Keratinocyte (primary cell): ENCODE measurements at regions not wholly inside any gene's neighbourhood (a gene's known extent, or its start where the extent isn't known, plus 50 kb on each side); places are given as distances from the start of the nearest gene placed in this dataset.

Source experiments
- DNase-seq: peaks from one replicate; pipeline ENCODE4 v3.0.0-alpha.2; 2011; ENCODE audit warnings: low read depth, missing footprints, low spot score
- FAIRE-seq: peaks from 2 replicates; lab custom pipeline; 2011; peaks lifted over from hg19 to GRCh38; lab: Jason Lieb, UNC
- H2AFZ ChIP-seq: 2 replicates; pipeline ENCODE4 v1.6.0; 2012; ENCODE audit warnings: low read length, control low read depth, inconsistent platforms; ENCODE audit not compliant: control insufficient read depth
- H3K27ac ChIP-seq: 2 replicates; pipeline ENCODE4 v1.5.1; 2011; ENCODE audit warnings: low read length; ENCODE audit not compliant: control insufficient read depth, insufficient read depth
- H3K27me3 ChIP-seq: 3 replicates; pipeline ENCODE4 v1.6.0; 2011; ENCODE audit warnings: low read length; ENCODE audit not compliant: control insufficient read depth, insufficient read depth; ENCODE audit errors: extremely low read depth
- H3K36me3 ChIP-seq, 2 experiments: 2 replicates in 1 of 2; 3 replicates in 1 of 2; pipeline ENCODE4 v1.5.1; 2011; ENCODE audit warnings: low read length in 2 of 2, mild to moderate bottlenecking in 1 of 2; ENCODE audit not compliant: control insufficient read depth in 2 of 2, insufficient read depth in 2 of 2; ENCODE audit errors: extremely low read depth in 1 of 2
- H3K4me1 ChIP-seq: 3 replicates; pipeline ENCODE4 v1.5.1; 2011; ENCODE audit warnings: low read length; ENCODE audit not compliant: control insufficient read depth, insufficient read depth; ENCODE audit errors: extremely low read depth
- H3K4me2 ChIP-seq: 3 replicates; pipeline ENCODE4 v1.6.0; 2011; ENCODE audit warnings: low read depth, low read length; ENCODE audit not compliant: control insufficient read depth, insufficient read depth; ENCODE audit errors: extremely low read depth
- H3K4me3 ChIP-seq, 3 experiments: fragments of 200-600 bp in 1 of 3; sonication (generic) in 1 of 3; 2 replicates in 2 of 3; 3 replicates in 1 of 3; pipeline ENCODE4 v1.5.1; 2011 to 2016; ENCODE audit warnings: low read length in 3 of 3, mild to moderate bottlenecking in 3 of 3, control low read depth in 2 of 3, inconsistent platforms in 1 of 3, low read depth in 1 of 3, mixed read lengths in 1 of 3, mixed run types in 1 of 3, moderate library complexity in 1 of 3; ENCODE audit not compliant: control insufficient read depth in 2 of 3, insufficient read depth in 2 of 3; ENCODE audit errors: extremely low read depth in 1 of 3
- H3K79me2 ChIP-seq: 2 replicates; pipeline ENCODE4 v1.6.0; 2012; ENCODE audit warnings: low read length; ENCODE audit not compliant: control insufficient read depth, insufficient read depth
- H3K9ac ChIP-seq: 3 replicates; pipeline ENCODE4 v1.6.0; 2011; ENCODE audit warnings: low read length; ENCODE audit not compliant: control insufficient read depth, insufficient read depth; ENCODE audit errors: extremely low read depth
- H3K9me1 ChIP-seq: 3 replicates; pipeline ENCODE4 v1.6.0; 2011; ENCODE audit warnings: low read length; ENCODE audit not compliant: control insufficient read depth, insufficient read depth; ENCODE audit errors: extremely low read depth
- H3K9me3 ChIP-seq: 2 replicates; pipeline ENCODE4 v1.5.1; 2012; ENCODE audit warnings: low read depth, low read length; ENCODE audit not compliant: control insufficient read depth
- H4K20me1 ChIP-seq: 3 replicates; pipeline ENCODE4 v1.6.0; 2011; ENCODE audit warnings: low read length; ENCODE audit not compliant: control insufficient read depth, insufficient read depth; ENCODE audit errors: extremely low read depth
- EZH2 ChIP-seq: IDR thresholded peaks from one replicate; pipeline ENCODE4 v1.6.1; 2012; ENCODE audit warnings: inconsistent platforms, mild to moderate bottlenecking, low read length, moderate library complexity
- dilution Hi-C: fragments of 300-500 bp; cut with MboI; formaldehyde crosslinking; loops from one replicate; pipeline ENCODE4 v1.7.0; 2020; ENCODE audit warnings: low sequenced_read_pairs; ENCODE audit not compliant: extremely low pct_ligation_motif_present
- TF ChIP-seq, protein P1 (sequence below), 3 experiments: IDR thresholded peaks in 1 of 3; conservative IDR thresholded peaks in 1 of 3; optimal IDR thresholded peaks in 1 of 3; 2 replicates in 2 of 3; 3 replicates in 1 of 3; pipeline versions ENCODE3 to v1.5.1; 2011; ENCODE audit warnings: low read length in 3 of 3, mild to moderate bottlenecking in 3 of 3, moderate library complexity in 2 of 3, control low read depth in 1 of 3, inconsistent platforms in 1 of 3; ENCODE audit not compliant: insufficient read depth in 2 of 3; ENCODE audit errors: extremely low read depth in 1 of 3

DNA sequence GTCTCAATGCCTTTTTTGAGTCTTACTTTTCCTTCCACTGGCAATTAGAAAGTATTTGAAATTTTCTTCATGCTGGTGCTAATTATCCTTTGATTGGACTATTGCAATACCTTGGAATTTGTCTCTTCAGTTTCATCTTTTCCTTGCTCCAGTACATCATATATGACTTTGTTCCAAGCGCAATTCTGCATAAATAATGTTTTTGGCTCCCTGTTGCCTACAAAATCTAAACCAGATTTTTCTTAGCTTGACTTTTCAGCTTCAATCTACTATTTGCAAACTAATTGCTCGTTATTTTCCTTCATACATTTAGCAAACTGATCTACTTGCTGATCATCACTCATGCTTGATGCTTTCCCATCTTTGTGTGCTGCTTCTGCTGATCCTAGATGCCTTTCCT, 230.8 kb upstream of the GPR149 start:
- dilution Hi-C loops: no loop called here
- H3K36me3 ChIP-seq: no peaks in the 10 kb centered on the region
- no peak overlapping the region for H3K9ac ChIP-seq
- H3K27ac ChIP-seq: no peak overlapping the region
- no peak overlapping the region for H3K4me3 ChIP-seq
- H3K27me3 ChIP-seq: no peaks in the 10 kb centered on the region
- no peaks in the 10 kb centered on the region for H3K79me2 ChIP-seq
- H3K4me2 ChIP-seq: no peak overlapping the region
- H3K9me1 ChIP-seq: no peaks in the 10 kb centered on the region
- no peaks in the 10 kb centered on the region for H3K9me3 ChIP-seq
- no peaks in the 10 kb centered on the region for H4K20me1 ChIP-seq
- H2AFZ ChIP-seq: no peak overlapping the region
- FAIRE-seq (no peak), DNase-seq (no peak)
- no peak for TF ChIP-seq EZH2
- TF ChIP-seq, protein P1, sequence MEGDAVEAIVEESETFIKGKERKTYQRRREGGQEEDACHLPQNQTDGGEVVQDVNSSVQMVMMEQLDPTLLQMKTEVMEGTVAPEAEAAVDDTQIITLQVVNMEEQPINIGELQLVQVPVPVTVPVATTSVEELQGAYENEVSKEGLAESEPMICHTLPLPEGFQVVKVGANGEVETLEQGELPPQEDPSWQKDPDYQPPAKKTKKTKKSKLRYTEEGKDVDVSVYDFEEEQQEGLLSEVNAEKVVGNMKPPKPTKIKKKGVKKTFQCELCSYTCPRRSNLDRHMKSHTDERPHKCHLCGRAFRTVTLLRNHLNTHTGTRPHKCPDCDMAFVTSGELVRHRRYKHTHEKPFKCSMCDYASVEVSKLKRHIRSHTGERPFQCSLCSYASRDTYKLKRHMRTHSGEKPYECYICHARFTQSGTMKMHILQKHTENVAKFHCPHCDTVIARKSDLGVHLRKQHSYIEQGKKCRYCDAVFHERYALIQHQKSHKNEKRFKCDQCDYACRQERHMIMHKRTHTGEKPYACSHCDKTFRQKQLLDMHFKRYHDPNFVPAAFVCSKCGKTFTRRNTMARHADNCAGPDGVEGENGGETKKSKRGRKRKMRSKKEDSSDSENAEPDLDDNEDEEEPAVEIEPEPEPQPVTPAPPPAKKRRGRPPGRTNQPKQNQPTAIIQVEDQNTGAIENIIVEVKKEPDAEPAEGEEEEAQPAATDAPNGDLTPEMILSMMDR (optimal IDR thresholded peaks at IDR 0.05 in 1 of 3, IDR thresholded peaks at IDR 0.05 in 1 of 3, conservative IDR thresholded peaks at IDR 0.05 in 1 of 3; ENCODE audit: extremely low read depth in 1 of 3, insufficient read depth in 2 of 3, low read length in 3 of 3): no peak
- H3K4me1 ChIP-seq: no peaks in the 10 kb centered on the region

DNA sequence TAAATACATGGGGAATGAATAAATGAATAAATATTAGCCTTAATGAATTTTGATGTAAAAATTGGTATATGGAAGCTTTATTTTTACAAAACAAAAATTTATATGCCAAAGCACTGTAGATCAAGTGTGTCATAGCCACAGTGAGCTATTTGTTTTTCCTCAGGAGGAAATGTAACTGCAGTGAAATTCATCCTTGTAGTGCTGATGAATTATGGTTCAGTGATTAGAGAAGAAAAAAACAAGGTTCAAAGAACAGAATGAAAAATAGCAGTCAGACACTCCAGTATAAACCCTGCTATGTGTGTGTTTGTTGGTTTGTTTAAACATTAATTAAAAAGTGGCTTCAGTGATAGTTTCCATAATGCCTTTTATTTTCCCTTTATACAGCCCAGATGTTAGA, 228.0 kb upstream of the GPR149 start:
- Histone ChIP-seq H4K20me1 (no peaks in the 10 kb centered on the region), H3K9me1 (no peaks in the 10 kb centered on the region), H2AFZ (no peak overlapping the region), H3K4me1 (no peaks in the 10 kb centered on the region), H3K27ac (no peak overlapping the region), H3K4me3 (no peak overlapping the region), H3K27me3 (no peaks in the 10 kb centered on the region), H3K9ac (no peak overlapping the region), H3K36me3 (no peaks in the 10 kb centered on the region), H3K4me2 (no peak overlapping the region), H3K79me2 (no peaks in the 10 kb centered on the region), H3K9me3 (no peaks in the 10 kb centered on the region)
- FAIRE-seq (no peak), DNase-seq (no peak)
- TF ChIP-seq, protein P1 (optimal IDR thresholded peaks at IDR 0.05 in 1 of 3, IDR thresholded peaks at IDR 0.05 in 1 of 3, conservative IDR thresholded peaks at IDR 0.05 in 1 of 3; ENCODE audit: extremely low read depth in 1 of 3, insufficient read depth in 2 of 3, low read length in 3 of 3): no peak
- TF ChIP-seq EZH2: no peak
- dilution Hi-C loops: no loop called here
